Gastrocnemius medialis (tissue), 4 donors: ENCODE measurements at regions not wholly inside any gene's neighbourhood (a gene's known extent, or its start where the extent isn't known, plus 50 kb on each side); places are given as distances from the start of the nearest gene placed in this dataset.

Source experiments
- CTCF ChIP-seq, 5 experiments: fragments of 450-650 bp in 3 of 5; fragments of 200-600 bp in 2 of 5; sonication (generic) in 2 of 5; IDR thresholded peaks in 4 of 5; conservative IDR thresholded peaks in 1 of 5; 1 replicate in 4 of 5; 2 replicates in 1 of 5; pipeline ENCODE4 v1.5.1; 2016 to 2019; ENCODE audit warnings: antibody characterized with exemption in 5 of 5, mild to moderate bottlenecking in 3 of 5, moderate library complexity in 3 of 5
- POLR2A ChIP-seq, 2 donors: fragments of 450-650 bp; IDR thresholded peaks; one replicate each; pipeline ENCODE4 v1.6.1; 2017; ENCODE audit warnings: antibody characterized with exemption in 2 of 2, mild to moderate bottlenecking in 2 of 2, moderate library complexity in 2 of 2

- TF ChIP-seq CTCF (IDR thresholded peaks at IDR 0.05 in 4 of 5, conservative IDR thresholded peaks at IDR 0.05 in 1 of 5) (no peak), POLR2A (IDR thresholded peaks at IDR 0.05) (no peak)
Measured at GRCh38 chr1:209132736-209133467, 450.6 kb upstream of the CAMK1G start.
